ENCODE measurements at regions not wholly inside any gene's neighbourhood (a gene's known extent, or its start where the extent isn't known, plus 50 kb on each side); places are given as distances from the start of the nearest gene placed in this dataset.
"Not testable (repeated sequence)": the region's sequence is repeated elsewhere in the genome, so short reads cannot be mapped to it uniquely, and the experiment has no call there.

- H3K36me3 ChIP-seq; H3K27me3 ChIP-seq (replicated peaks); H3K4me3 ChIP-seq; H3K27ac ChIP-seq; DNase-seq (ENCODE audit: low read depth in 1 of 2, low spot score in 2 of 2); H3K4me1 ChIP-seq (replicated peaks); H3K9me3 ChIP-seq (replicated peaks): not testable (repeated sequence)
These were observed 444.6 kb upstream of the ZNG1F start for GRCh38 chr9:41633726-41634125.

DNA sequence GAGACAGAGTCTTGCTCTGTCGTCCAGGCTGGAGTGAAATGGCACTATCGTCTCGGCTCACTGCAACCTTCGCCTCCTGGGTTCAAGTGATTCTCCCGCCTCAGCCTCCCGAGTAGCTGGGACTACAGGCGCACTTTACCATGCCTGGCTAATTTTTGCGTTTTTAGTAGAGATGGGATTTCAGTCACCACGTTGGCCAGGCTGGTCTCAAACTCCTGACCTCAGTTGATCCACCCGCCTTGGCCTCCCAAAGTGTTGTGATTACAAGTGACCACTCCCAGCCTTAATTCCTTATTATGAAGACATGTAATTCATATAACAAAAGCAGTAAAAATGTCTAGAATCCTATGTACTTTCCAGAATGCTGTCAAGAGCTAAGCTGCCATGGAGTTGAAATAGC is 434.5 kb upstream of the ZNG1F start:
- not testable (repeated sequence) for H3K9me3 ChIP-seq (replicated peaks); H3K4me1 ChIP-seq (replicated peaks); H3K27me3 ChIP-seq (replicated peaks); H3K27ac ChIP-seq; H3K4me3 ChIP-seq; DNase-seq (ENCODE audit: low read depth in 1 of 2, low spot score in 2 of 2); H3K36me3 ChIP-seq

- H3K9me3 ChIP-seq (replicated peaks); H3K4me3 ChIP-seq; H3K27me3 ChIP-seq (replicated peaks); H3K27ac ChIP-seq; H3K4me1 ChIP-seq (replicated peaks); H3K36me3 ChIP-seq; DNase-seq (ENCODE audit: low read depth in 1 of 2, low spot score in 2 of 2): not testable (repeated sequence)
These were observed 430.1 kb upstream of the ZNG1F start for GRCh38 chr9:41619254-41619653.

DNA sequence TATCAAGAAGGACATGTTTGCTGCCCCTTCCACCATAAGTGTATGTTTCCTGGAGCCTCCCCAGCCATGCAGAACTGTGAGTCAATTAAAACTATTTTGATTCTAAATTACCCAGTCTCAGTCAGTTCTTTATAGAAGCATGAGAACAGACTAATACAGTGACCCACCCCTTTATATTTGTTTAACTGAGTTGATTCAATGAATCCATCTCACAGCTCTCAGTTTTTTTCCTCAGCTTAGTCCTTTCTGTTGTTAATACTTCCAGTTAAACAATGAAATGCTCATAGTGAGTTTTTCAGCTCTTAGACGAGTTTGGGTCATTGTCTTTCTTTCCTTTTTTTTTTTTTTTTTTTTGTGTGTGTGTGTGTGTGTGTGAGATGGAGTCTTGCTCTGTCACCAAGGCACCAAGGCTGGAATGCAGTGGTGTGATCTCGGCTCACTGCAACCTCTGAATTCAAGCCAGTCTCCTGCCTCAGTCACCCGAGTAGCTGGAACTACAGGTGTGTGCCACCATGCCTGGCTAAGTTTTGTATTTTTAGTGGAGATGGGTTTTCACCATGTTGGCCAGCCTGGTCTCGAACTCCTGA is 417.9 kb upstream of the ZNG1F start:
- not testable (repeated sequence) for H3K4me3 ChIP-seq; H3K27ac ChIP-seq; H3K9me3 ChIP-seq (replicated peaks); DNase-seq (ENCODE audit: low read depth in 1 of 2, low spot score in 2 of 2); H3K4me1 ChIP-seq (replicated peaks); H3K27me3 ChIP-seq (replicated peaks); H3K36me3 ChIP-seq

DNA sequence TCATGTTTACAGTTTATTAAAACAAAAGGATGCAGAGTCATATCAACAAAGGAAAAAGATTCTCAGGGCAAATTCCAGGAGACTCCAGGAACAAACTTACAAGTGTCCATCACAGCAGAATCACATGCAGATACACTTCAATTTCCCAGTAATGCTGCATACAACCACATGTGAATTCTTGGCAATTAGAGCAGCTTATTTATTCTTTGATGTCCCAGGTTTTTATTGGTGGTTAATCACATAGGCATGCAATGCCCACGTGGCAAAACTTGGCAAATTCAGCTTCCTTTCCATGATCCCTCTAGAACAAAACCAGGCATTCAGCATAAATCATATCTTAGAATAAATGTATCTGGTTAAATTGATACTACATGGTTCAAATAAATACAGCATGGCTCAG is 376.5 kb upstream of the ZNG1F start:
- not testable (repeated sequence) for H3K27me3 ChIP-seq (replicated peaks); H3K9me3 ChIP-seq (replicated peaks); H3K4me1 ChIP-seq (replicated peaks); H3K4me3 ChIP-seq; H3K36me3 ChIP-seq; DNase-seq (ENCODE audit: low read depth in 1 of 2, low spot score in 2 of 2); H3K27ac ChIP-seq
